DMS53 treated with DMSO at 0.1 percent for 48 hours (cell line): ENCODE measurements at regions not wholly inside any gene's neighbourhood (a gene's known extent, or its start where the extent isn't known, plus 50 kb on each side); places are given as distances from the start of the nearest gene placed in this dataset.
A peak's percentile ranks its signal among the peaks of the same experiment; 100 is the strongest.

Source experiments
- DNase-seq: peaks from one replicate; lab custom pipeline; 2025; ENCODE audit not compliant: unreplicated experiment; lab: John Stamatoyannopoulos, UW

DNA sequence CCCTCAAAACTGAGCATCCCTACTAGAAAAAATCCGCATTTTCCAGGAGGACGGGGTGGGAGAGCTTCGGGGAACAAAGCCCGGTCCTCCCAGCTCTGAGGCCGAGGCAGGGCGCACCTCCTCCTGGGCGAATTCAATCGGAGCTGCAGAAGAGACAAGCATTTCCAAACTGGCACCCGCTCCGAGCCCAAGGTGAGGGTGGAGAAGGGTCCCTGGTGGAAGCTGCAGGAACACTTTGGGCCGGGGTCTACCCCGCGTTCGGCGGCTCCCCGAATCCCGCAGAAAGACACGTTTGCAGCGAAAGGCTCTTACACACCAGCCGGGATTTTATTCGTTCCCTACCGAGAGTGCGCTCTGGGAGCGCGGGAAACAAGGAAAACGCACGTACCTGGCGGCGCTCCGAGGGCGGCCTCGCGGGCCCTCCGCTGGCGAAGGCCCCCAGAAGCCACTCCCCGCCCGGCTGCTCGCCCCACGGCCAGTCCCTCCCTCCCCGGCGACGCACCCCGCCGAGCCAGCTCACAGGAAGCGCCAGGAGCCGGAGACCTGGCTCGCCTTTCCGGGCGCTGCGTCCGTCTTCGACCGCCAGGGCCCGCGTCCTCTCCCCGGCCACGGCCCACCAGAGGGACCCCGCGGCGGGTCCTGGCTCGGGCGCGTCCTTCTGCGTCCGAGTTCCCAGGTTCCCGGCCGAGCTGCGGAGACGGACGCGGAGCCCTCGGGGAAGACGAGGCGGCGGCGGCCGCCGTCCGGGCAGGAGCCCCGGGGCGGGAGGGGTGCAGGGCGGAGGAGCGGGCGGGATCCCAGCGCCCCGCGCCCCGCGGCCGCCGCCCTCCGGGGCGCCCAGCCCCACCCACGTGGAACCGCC is 49.8 kb upstream of the BAHCC1 start:
- DNase-seq, result peak; percentile 60
